Lung (tissue), 11 donors: ENCODE measurements at regions not wholly inside any gene's neighbourhood (a gene's known extent, or its start where the extent isn't known, plus 50 kb on each side); places are given as distances from the start of the nearest gene placed in this dataset.
A peak's percentile ranks its signal among the peaks of the same experiment; 100 is the strongest.

Source experiments
- ATAC-seq: fragments of 200-7000 bp; cut with Tn5 transposase; one replicate; pipeline ENCODE4 v1.9.1; 2020; ENCODE audit warnings: moderate number of reproducible peaks; ENCODE audit not compliant: insufficient read depth, low FRiP score
- DNase-seq, 3 donors: peaks; one replicate each; pipeline ENCODE4 v3.0.0-alpha.2; 2013 to 2017
- H3K27ac ChIP-seq, 2 donors: one replicate each; pipeline ENCODE4 v1.5.1; 2013; ENCODE audit warnings: mild to moderate bottlenecking in 2 of 2, moderate library complexity in 2 of 2, control low read depth in 1 of 2, inconsistent platforms in 1 of 2, low read depth in 1 of 2, low read length in 1 of 2
- H3K27me3 ChIP-seq, 3 donors: one replicate each; pipeline ENCODE4 v1.5.1; 2013; ENCODE audit warnings: low read length in 2 of 3; ENCODE audit not compliant: control insufficient read depth in 3 of 3, insufficient read depth in 3 of 3
- H3K36me3 ChIP-seq, 4 donors: one replicate each; pipeline ENCODE4 v1.5.1; 2013; ENCODE audit warnings: low read length in 4 of 4, mild to moderate bottlenecking in 1 of 4, moderate library complexity in 1 of 4; ENCODE audit not compliant: control insufficient read depth in 4 of 4, insufficient read depth in 4 of 4
- H3K4me1 ChIP-seq, 5 donors: one replicate each; pipeline ENCODE4 v1.5.1; 2013; ENCODE audit warnings: low read length in 5 of 5, mild to moderate bottlenecking in 2 of 5, moderate library complexity in 1 of 5; ENCODE audit not compliant: control insufficient read depth in 5 of 5, insufficient read depth in 5 of 5
- H3K4me3 ChIP-seq: one replicate; pipeline ENCODE4 v1.5.1; 2013; ENCODE audit warnings: mild to moderate bottlenecking, control low read depth, moderate library complexity
- H3K9ac ChIP-seq, 2 donors: one replicate each; pipeline ENCODE4 v1.5.1; 2013; ENCODE audit warnings: low read length in 2 of 2, control low read depth in 1 of 2; ENCODE audit not compliant: insufficient read depth in 1 of 2
- H3K9me3 ChIP-seq, 4 donors: one replicate each; pipeline ENCODE4 v1.5.1; 2013; ENCODE audit warnings: low read length in 3 of 4, mild to moderate bottlenecking in 1 of 4, moderate library complexity in 1 of 4; ENCODE audit not compliant: control insufficient read depth in 4 of 4, insufficient read depth in 3 of 4
- WGBS, 2 donors: extraction: QIAGEN DNeasy Blood & Tissue Kit; methylation state at CpG; one replicate each; pipeline ENCODE4 v1.1.7; 2013; 5-methylcytosine and 5-hydroxymethylcytosine counted together
- TF ChIP-seq, protein P1 (sequence below): IDR thresholded peaks from 2 replicates; pipeline ENCODE4 v1.5.1; 2012; ENCODE audit warnings: mild to moderate bottlenecking; ENCODE audit errors: control extremely low read depth, extremely low read depth
- donor health status: control.
- donor health status: control.
- donor health status: Bipolar disorder and iron deficiency.
- donor health status: healthy.
- donor health status: DM: yes; HTN: yes; CAD: no.

- no peak overlapping the region for H3K27ac ChIP-seq
- H3K36me3 ChIP-seq: no peaks in the 10 kb centered on the region
- H3K4me3 ChIP-seq: no peak overlapping the region
- no peak for ATAC-seq
- H3K9me3 ChIP-seq: peaks cover 0 to 5% (median 0%) of the 10 kb centered on the region in 4 donors
- TF ChIP-seq, protein P1, sequence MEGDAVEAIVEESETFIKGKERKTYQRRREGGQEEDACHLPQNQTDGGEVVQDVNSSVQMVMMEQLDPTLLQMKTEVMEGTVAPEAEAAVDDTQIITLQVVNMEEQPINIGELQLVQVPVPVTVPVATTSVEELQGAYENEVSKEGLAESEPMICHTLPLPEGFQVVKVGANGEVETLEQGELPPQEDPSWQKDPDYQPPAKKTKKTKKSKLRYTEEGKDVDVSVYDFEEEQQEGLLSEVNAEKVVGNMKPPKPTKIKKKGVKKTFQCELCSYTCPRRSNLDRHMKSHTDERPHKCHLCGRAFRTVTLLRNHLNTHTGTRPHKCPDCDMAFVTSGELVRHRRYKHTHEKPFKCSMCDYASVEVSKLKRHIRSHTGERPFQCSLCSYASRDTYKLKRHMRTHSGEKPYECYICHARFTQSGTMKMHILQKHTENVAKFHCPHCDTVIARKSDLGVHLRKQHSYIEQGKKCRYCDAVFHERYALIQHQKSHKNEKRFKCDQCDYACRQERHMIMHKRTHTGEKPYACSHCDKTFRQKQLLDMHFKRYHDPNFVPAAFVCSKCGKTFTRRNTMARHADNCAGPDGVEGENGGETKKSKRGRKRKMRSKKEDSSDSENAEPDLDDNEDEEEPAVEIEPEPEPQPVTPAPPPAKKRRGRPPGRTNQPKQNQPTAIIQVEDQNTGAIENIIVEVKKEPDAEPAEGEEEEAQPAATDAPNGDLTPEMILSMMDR: no peak
- WGBS, 2 donors: 86 to 91% methylated on average over 11 of the region's 11 CpGs
- peaks cover 15 to 22% (median 17%) of the 10 kb centered on the region in 3 donors for H3K27me3 ChIP-seq
- no peak overlapping the region for H3K9ac ChIP-seq
- no peaks in the 10 kb centered on the region for H3K4me1 ChIP-seq
- DNase-seq: no peak
Observed at GRCh38 chr15:98288091-98288590, 327.6 kb downstream of the ARRDC4 start.

- H3K27me3 ChIP-seq: peaks cover 15 to 37% (median 29%) of the 10 kb centered on the region in 3 donors
- DNase-seq (no peak), ATAC-seq (no peak)
- TF ChIP-seq, protein P1: no peak
- 43% methylated on average over 3 of the region's 3 CpGs for WGBS, 2 donors
- no peak overlapping the region for H3K27ac ChIP-seq
- peaks cover 0 to 3% (median 0%) of the 10 kb centered on the region in 4 donors for H3K9me3 ChIP-seq
- no peak overlapping the region for H3K4me3 ChIP-seq
- H3K9ac ChIP-seq: no peak overlapping the region
- no peaks in the 10 kb centered on the region for H3K36me3 ChIP-seq
- H3K4me1 ChIP-seq: no peaks in the 10 kb centered on the region
Observed at GRCh38 chr15:98289747-98290146, 329.2 kb downstream of the ARRDC4 start.

DNA sequence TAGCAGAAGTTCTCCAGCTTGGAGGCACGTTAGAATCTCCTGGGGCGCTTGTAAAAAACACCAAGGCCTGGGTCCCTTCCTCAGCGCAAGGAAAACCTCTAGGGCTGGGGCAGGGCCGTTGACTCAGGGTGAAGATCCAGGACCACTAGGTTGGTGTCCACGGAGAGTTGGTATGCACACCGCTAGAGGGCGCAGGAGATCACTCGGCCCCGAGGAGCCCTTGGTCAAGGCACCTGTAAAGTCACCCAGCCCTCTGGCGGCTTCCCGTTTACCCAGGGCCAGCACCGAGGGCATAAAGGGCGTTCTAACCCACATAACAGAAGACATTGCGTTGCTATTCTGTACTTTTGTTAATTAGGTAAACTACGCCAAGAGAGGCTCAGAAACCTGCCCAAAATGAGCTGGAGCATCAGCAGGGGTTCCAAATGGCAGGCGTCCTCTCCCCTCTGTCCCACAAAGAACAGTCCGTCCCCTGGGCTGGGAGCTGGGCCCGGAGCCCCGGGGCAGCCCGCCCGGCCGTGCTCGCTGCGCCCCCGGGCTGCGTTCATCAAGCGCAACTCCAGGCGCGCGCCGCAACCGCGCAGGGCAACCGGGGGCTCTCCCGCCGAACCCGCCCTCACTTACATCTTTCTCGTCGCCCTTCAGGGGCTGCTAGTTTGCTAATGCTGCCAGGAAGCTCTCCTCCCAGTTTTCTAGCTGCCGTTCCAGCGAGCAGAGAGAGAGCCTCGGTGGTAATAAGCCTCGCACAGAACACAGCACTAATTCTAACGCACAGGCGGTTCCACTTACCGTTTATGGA lies 332.1 kb downstream of the ARRDC4 start:
- Histone ChIP-seq H3K4me1 (no peaks in the 10 kb centered on the region), H3K9ac (no peak overlapping the region), H3K9me3 (peaks cover 0 to 3% (median 0%) of the 10 kb centered on the region in 4 donors), H3K27me3 (peaks cover 15 to 37% (median 32%) of the 10 kb centered on the region in 3 donors), H3K4me3 (no peak overlapping the region), H3K27ac (no peak overlapping the region), H3K36me3 (no peaks in the 10 kb centered on the region)
- ATAC-seq (no peak), DNase-seq (peak; percentile 5 to 38 (median 20))
- TF ChIP-seq, protein P1: no peak
- WGBS, 2 donors: 3% methylated on average over 46 of the region's 46 CpGs
